Psoas muscle (tissue), 7 donors: ENCODE measurements at regions not wholly inside any gene's neighbourhood (a gene's known extent, or its start where the extent isn't known, plus 50 kb on each side); places are given as distances from the start of the nearest gene placed in this dataset.
A peak's percentile ranks its signal among the peaks of the same experiment; 100 is the strongest.

Source experiments
- ATAC-seq, 4 donors: fragments of 200-7000 bp; cut with Tn5 transposase; one replicate each; pipeline ENCODE4 v1.9.1; 2020; ENCODE audit warnings: moderate library complexity in 3 of 4, mild to moderate bottlenecking in 2 of 4
- DNase-seq, 2 donors: peaks; one replicate each; pipeline ENCODE4 v3.0.0-alpha.2; 2020
- H3K27ac ChIP-seq: fragments of 200-600 bp; one replicate; pipeline ENCODE4 v1.8.0; 2022
- H3K27me3 ChIP-seq, 3 donors: fragments of 200-600 bp in 1 of 3; one replicate each; pipeline versions ENCODE4 v1.6.1 to v1.8.0; 2013 to 2022; ENCODE audit warnings: low read length in 2 of 3, mild to moderate bottlenecking in 2 of 3, moderate library complexity in 1 of 3; ENCODE audit not compliant: insufficient read depth in 3 of 3
- H3K36me3 ChIP-seq, 2 donors: fragments of 200-600 bp in 1 of 2; one replicate each; pipeline versions ENCODE4 v1.6.1 to v1.8.0; 2013 to 2022; ENCODE audit warnings: low read depth in 1 of 2, mild to moderate bottlenecking in 1 of 2, moderate library complexity in 1 of 2; ENCODE audit not compliant: insufficient read depth in 1 of 2
- H3K4me1 ChIP-seq: fragments of 200-600 bp; one replicate; pipeline ENCODE4 v1.8.0; 2022
- H3K4me3 ChIP-seq: fragments of 200-600 bp; one replicate; pipeline ENCODE4 v1.8.0; 2022; ENCODE audit warnings: mild to moderate bottlenecking
- H3K9me3 ChIP-seq: fragments of 200-600 bp; one replicate; pipeline ENCODE4 v1.8.0; 2022
- CTCF ChIP-seq: fragments of 200-600 bp; IDR thresholded peaks from one replicate; pipeline ENCODE4 v1.8.0; 2022; ENCODE audit warnings: antibody characterized with exemption
- WGBS, 3 donors: extraction: QIAGEN DNeasy Blood & Tissue Kit; methylation state at CpG; one replicate each; pipeline versions ENCODE4 v1.1.6 to v1.1.7; 2013; 5-methylcytosine and 5-hydroxymethylcytosine counted together
- intact Hi-C, 2 donors: fragments of 100-400 bp; cut with DNase I; formaldehyde crosslinking; loops; one replicate each; pipeline versions ENCODE4 v1.11.0 to v1.14.2; 2022
- donor health status: healthy with polysubstance abuse.
- donor health status: DM: no; HTN: no; CAD: no; lungs with moderate emphysema.
- donor health status: Bipolar disorder and iron deficiency.
- donor health status: healthy.
- donor health status: DM: yes; HTN: yes; CAD: no.
- donor health status: DM: no; HTN: no; CAD: no.
- donor health status: DM: yes; HTN: yes; CAD: no.

- no peak overlapping the region for H3K27ac ChIP-seq
- H3K9me3 ChIP-seq: no peaks in the 10 kb centered on the region
- no peak overlapping the region for H3K4me3 ChIP-seq
- WGBS, 3 donors: 50 to 85% (median 74%) methylated on average over 1 of the region's 1 CpG
- intact Hi-C loops: no loop called here
- H3K4me1 ChIP-seq: no peaks in the 10 kb centered on the region
- no peak for TF ChIP-seq CTCF
- no peaks in the 10 kb centered on the region for H3K36me3 ChIP-seq
- DNase-seq: no peak
- H3K27me3 ChIP-seq: no peaks in the 10 kb centered on the region
- no peak for ATAC-seq
Measured at GRCh38 chrX:125641405-125641804, 321.7 kb downstream of the TEX13C start.

- Histone ChIP-seq H3K27ac (no peak overlapping the region), H3K36me3 (no peaks in the 10 kb centered on the region), H3K4me3 (no peak overlapping the region), H3K9me3 (no peaks in the 10 kb centered on the region), H3K4me1 (no peaks in the 10 kb centered on the region), H3K27me3 (no peaks in the 10 kb centered on the region)
- intact Hi-C loops: no loop called here
- no peak for ATAC-seq
- WGBS, 3 donors: 34 to 64% (median 60%) methylated on average over 2 of the region's 2 CpGs
- no peak for DNase-seq
- TF ChIP-seq CTCF: no peak
Measured at GRCh38 chrX:125646195-125646594, 326.5 kb downstream of the TEX13C start.

- intact Hi-C loops: no loop called here
- Histone ChIP-seq H3K9me3 (no peaks in the 10 kb centered on the region), H3K27ac (no peak overlapping the region), H3K4me1 (no peaks in the 10 kb centered on the region), H3K36me3 (no peaks in the 10 kb centered on the region), H3K27me3 (no peaks in the 10 kb centered on the region), H3K4me3 (no peak overlapping the region)
- WGBS, 3 donors: 10 to 25% (median 17%) methylated on average over 1 of the region's 1 CpG
- TF ChIP-seq CTCF: no peak
- DNase-seq (no peak), ATAC-seq (no peak)
Measured at GRCh38 chrX:125651426-125651825, 331.8 kb downstream of the TEX13C start.

- intact Hi-C loops: no loop called here
- Histone ChIP-seq H3K9me3 (no peaks in the 10 kb centered on the region), H3K27me3 (no peaks in the 10 kb centered on the region), H3K4me3 (no peak overlapping the region), H3K4me1 (no peaks in the 10 kb centered on the region), H3K36me3 (no peaks in the 10 kb centered on the region), H3K27ac (no peak overlapping the region)
- WGBS, 3 donors: 57 to 73% (median 60%) methylated on average over 2 of the region's 2 CpGs
- DNase-seq (no peak), ATAC-seq (no peak)
- no peak for TF ChIP-seq CTCF
Measured at GRCh38 chrX:125654501-125654900, 334.8 kb downstream of the TEX13C start.

GRCh38 chrX:125673758-125674157, 354.1 kb downstream of the TEX13C start:
- no peak overlapping the region for H3K4me3 ChIP-seq
- intact Hi-C loops: no loop called here
- no peak for TF ChIP-seq CTCF
- no peaks in the 10 kb centered on the region for H3K36me3 ChIP-seq
- no peak for DNase-seq
- no peak overlapping the region for H3K27ac ChIP-seq
- peak in 3 of 4 donors; percentile 28 to 55 (median 54) for ATAC-seq
- H3K9me3 ChIP-seq: no peaks in the 10 kb centered on the region
- no peaks in the 10 kb centered on the region for H3K4me1 ChIP-seq
- no peaks in the 10 kb centered on the region for H3K27me3 ChIP-seq
